PC-3 (cell line): ENCODE measurements at regions not wholly inside any gene's neighbourhood (a gene's known extent, or its start where the extent isn't known, plus 50 kb on each side); places are given as distances from the start of the nearest gene placed in this dataset.

ENCODE experiments used
- ATAC-seq: fragments of 200-7000 bp; cut with Tn5 transposase; 2 replicates; pipeline ENCODE4 v1.9.1; 2020; ENCODE audit warnings: mild to moderate bottlenecking, moderate library complexity
- BruUV-seq: library from RNA; stranded (reverse); fragments of 400-500 nt; replicated peaks from 2 replicates; lab custom pipeline; 2021; lab: Mats Ljungman, UMichigan
- CTCF ChIA-PET: fragments of 300-600 bp; sonication (Branson Sonifier 250); formaldehyde crosslinking; loops from one replicate; lab custom pipeline; 2022; ENCODE audit warnings: antibody characterized with exemption; lab: Charles Lee
- POLR2A ChIA-PET: fragments of 300-600 bp; sonication (Branson Sonifier 250); formaldehyde crosslinking; loops from one replicate; lab custom pipeline; 2022; ENCODE audit warnings: antibody characterized with exemption; ENCODE audit not compliant: unreplicated experiment; lab: Charles Lee
- DNase-seq: peaks from one replicate; pipeline ENCODE4 v3.0.0-alpha.2; 2015
- H2AFZ ChIP-seq: fragments of 300-600 bp; sonication (generic); 2 replicates; pipeline ENCODE4 v1.6.0; 2016; ENCODE audit warnings: antibody characterized with exemption, low read length
- H3F3A ChIP-seq: fragments of 300-600 bp; sonication (generic); one replicate; pipeline ENCODE4 v1.6.0; 2017; ENCODE audit warnings: antibody characterized with exemption, low read length, control low read depth, mild to moderate bottlenecking; ENCODE audit not compliant: unreplicated experiment
- H3K27ac ChIP-seq: fragments of 300-600 bp; sonication (generic); 2 replicates; pipeline ENCODE4 v1.5.1; 2016; ENCODE audit warnings: mild to moderate bottlenecking, low read length
- H3K27me3 ChIP-seq: fragments of 300-600 bp; sonication (generic); 2 replicates; pipeline ENCODE4 v1.6.1; 2016; ENCODE audit warnings: low read length, mixed read lengths
- H3K36me3 ChIP-seq: fragments of 300-600 bp; sonication (generic); 2 replicates; pipeline ENCODE4 v1.6.1; 2016; ENCODE audit warnings: low read depth, mixed run types, low read length, mixed read lengths
- H3K4me1 ChIP-seq: fragments of 300-600 bp; sonication (generic); 2 replicates; pipeline ENCODE4 v1.5.1; 2016; ENCODE audit warnings: low read length; ENCODE audit not compliant: insufficient read depth
- H3K4me2 ChIP-seq: fragments of 300-600 bp; sonication (generic); 2 replicates; pipeline ENCODE4 v1.6.0; 2016; ENCODE audit warnings: low read length
- H3K4me3 ChIP-seq: fragments of 300-600 bp; sonication (generic); 2 replicates; pipeline ENCODE4 v1.5.1; 2016; ENCODE audit warnings: mild to moderate bottlenecking, low read length, mixed read lengths
- H3K79me2 ChIP-seq: fragments of 300-600 bp; sonication (generic); 2 replicates; pipeline ENCODE4 v1.6.1; 2017; ENCODE audit warnings: low read length, mixed read lengths
- H3K9ac ChIP-seq: fragments of 300-600 bp; sonication (generic); 2 replicates; pipeline ENCODE4 v1.6.0; 2016; ENCODE audit warnings: mild to moderate bottlenecking, low read length
- H3K9me2 ChIP-seq: fragments of 300-600 bp; sonication (generic); replicated peaks from 2 replicates; pipeline ENCODE4 v1.6.1; 2016; ENCODE audit warnings: mixed run types, low read length, mixed read lengths
- H3K9me3 ChIP-seq: fragments of 300-600 bp; sonication (generic); 2 replicates; pipeline ENCODE4 v1.6.1; 2016; ENCODE audit warnings: low read length, mixed read lengths
- H4K20me1 ChIP-seq: fragments of 300-600 bp; sonication (generic); 2 replicates; pipeline ENCODE4 v1.6.1; 2016; ENCODE audit warnings: low read length, mixed read lengths
- EZH2 ChIP-seq: fragments of 300-600 bp; sonication (generic); IDR thresholded peaks from one replicate; pipeline ENCODE4 v1.6.1; 2017; ENCODE audit warnings: antibody characterized with exemption, mild to moderate bottlenecking, low read length; ENCODE audit not compliant: unreplicated experiment
- EZH2phosphoT487 ChIP-seq: fragments of 300-600 bp; sonication (generic); IDR thresholded peaks from 2 replicates; pipeline ENCODE4 v1.6.1; 2018; ENCODE audit warnings: mild to moderate bottlenecking, antibody characterized with exemption, low read length, borderline replicate concordance
- intact Hi-C: fragments of 100-400 bp; cut with micrococcal nuclease; formaldehyde crosslinking; loops from 2 replicates; pipeline ENCODE4 v1.9.0; 2023
- TF ChIP-seq, protein P1 (sequence below): fragments of 300-600 bp; sonication (generic); conservative IDR thresholded peaks from 2 replicates; pipeline ENCODE4 v1.5.1; 2017; ENCODE audit warnings: antibody characterized with exemption, low read depth, mild to moderate bottlenecking, low read length

- ChIA-PET POLR2A (no interaction called here), CTCF (no interaction called here)
- no peaks in the 10 kb centered on the region for H3K4me1 ChIP-seq
Measured at GRCh38 chr12:22938323-22938722, 313.4 kb downstream of the ETNK1 start.

GRCh38 chr12:22951206-22951605, 326.2 kb downstream of the ETNK1 start:
- H3F3A ChIP-seq: no peaks in the 10 kb centered on the region
- H3K9me3 ChIP-seq: no peaks in the 10 kb centered on the region
- no peaks in the 10 kb centered on the region for H3K79me2 ChIP-seq
- intact Hi-C loops: no loop called here
- no peaks in the 10 kb centered on the region for H3K27me3 ChIP-seq
- no peak overlapping the region for H3K27ac ChIP-seq
- H3K9ac ChIP-seq: no peak overlapping the region
- no peak overlapping the region for H3K4me3 ChIP-seq
- no peak for ATAC-seq
- no peak for DNase-seq
- H3K9me2 ChIP-seq: no peaks in the 10 kb centered on the region
- no peaks in the 10 kb centered on the region for H3K36me3 ChIP-seq
- H2AFZ ChIP-seq: no peak overlapping the region
- CTCF ChIA-PET: no interaction called here
- H3K4me1 ChIP-seq: no peaks in the 10 kb centered on the region
- BruUV-seq: no TSS peak
- H4K20me1 ChIP-seq: no peaks in the 10 kb centered on the region
- POLR2A ChIA-PET: no interaction called here
- H3K4me2 ChIP-seq: no peak overlapping the region
- TF ChIP-seq EZH2phosphoT487 (no peak), EZH2 (no peak)
- TF ChIP-seq, protein P1, sequence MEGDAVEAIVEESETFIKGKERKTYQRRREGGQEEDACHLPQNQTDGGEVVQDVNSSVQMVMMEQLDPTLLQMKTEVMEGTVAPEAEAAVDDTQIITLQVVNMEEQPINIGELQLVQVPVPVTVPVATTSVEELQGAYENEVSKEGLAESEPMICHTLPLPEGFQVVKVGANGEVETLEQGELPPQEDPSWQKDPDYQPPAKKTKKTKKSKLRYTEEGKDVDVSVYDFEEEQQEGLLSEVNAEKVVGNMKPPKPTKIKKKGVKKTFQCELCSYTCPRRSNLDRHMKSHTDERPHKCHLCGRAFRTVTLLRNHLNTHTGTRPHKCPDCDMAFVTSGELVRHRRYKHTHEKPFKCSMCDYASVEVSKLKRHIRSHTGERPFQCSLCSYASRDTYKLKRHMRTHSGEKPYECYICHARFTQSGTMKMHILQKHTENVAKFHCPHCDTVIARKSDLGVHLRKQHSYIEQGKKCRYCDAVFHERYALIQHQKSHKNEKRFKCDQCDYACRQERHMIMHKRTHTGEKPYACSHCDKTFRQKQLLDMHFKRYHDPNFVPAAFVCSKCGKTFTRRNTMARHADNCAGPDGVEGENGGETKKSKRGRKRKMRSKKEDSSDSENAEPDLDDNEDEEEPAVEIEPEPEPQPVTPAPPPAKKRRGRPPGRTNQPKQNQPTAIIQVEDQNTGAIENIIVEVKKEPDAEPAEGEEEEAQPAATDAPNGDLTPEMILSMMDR: no peak

More at GRCh38 chr12:22938323-22938722, 313.4 kb downstream of the ETNK1 start:
- intact Hi-C loops: no loop called here
- Histone ChIP-seq H3K4me3 (no peak overlapping the region), H3K4me2 (no peak overlapping the region), H3K27me3 (peaks cover 8% of the 10 kb centered on the region; the same call in 1 of the 2 replicates), H2AFZ (no peak overlapping the region), H3F3A (no peaks in the 10 kb centered on the region), H3K79me2 (no peaks in the 10 kb centered on the region), H3K9ac (no peak overlapping the region), H3K27ac (no peak overlapping the region), H4K20me1 (no peaks in the 10 kb centered on the region), H3K9me3 (no peaks in the 10 kb centered on the region), H3K9me2 (no peaks in the 10 kb centered on the region), H3K36me3 (no peaks in the 10 kb centered on the region)
- BruUV-seq: no TSS peak
- no peak for TF ChIP-seq EZH2phosphoT487
- TF ChIP-seq, protein P1: no peak
- ATAC-seq (no peak), DNase-seq (no peak)

DNA sequence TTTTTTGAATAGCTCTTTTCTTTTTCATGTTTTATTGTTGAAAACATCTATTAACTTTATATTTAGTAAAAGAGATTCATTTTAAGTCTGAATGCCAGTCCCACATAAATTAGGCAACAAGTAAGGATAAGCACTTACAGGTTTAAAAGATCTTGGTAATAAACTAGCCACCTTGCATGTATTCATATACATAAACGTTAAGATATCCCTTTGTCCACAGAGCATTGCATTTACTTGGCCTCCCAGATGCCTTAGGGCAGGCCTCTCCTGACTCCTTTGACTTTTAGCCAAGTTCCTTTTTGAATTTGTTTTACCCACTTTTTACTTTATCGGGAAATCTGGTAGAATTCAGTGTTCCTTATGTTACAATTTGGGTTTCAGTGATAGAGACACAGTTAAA, 331.7 kb downstream of the ETNK1 start:
- intact Hi-C loops: no loop called here
- H3K4me1 ChIP-seq: no peaks in the 10 kb centered on the region
- ChIA-PET POLR2A (no interaction called here), CTCF (no interaction called here)
- H4K20me1 ChIP-seq: no peaks in the 10 kb centered on the region
- no peaks in the 10 kb centered on the region for H3K79me2 ChIP-seq
- DNase-seq (no peak), ATAC-seq (no peak)
- no peak overlapping the region for H3K4me2 ChIP-seq
- BruUV-seq: no TSS peak
- no peak for TF ChIP-seq EZH2
- TF ChIP-seq, protein P1: no peak
- TF ChIP-seq EZH2phosphoT487: no peak
- H3K4me3 ChIP-seq: no peak overlapping the region
- H3K27me3 ChIP-seq: no peaks in the 10 kb centered on the region
- no peak overlapping the region for H3K9ac ChIP-seq
- no peaks in the 10 kb centered on the region for H3K9me2 ChIP-seq
- no peaks in the 10 kb centered on the region for H3K9me3 ChIP-seq
- no peaks in the 10 kb centered on the region for H3F3A ChIP-seq
- no peak overlapping the region for H3K27ac ChIP-seq
- no peaks in the 10 kb centered on the region for H3K36me3 ChIP-seq
- no peak overlapping the region for H2AFZ ChIP-seq
